Activated T-helper 1 cell treated with anti-CD3 and anti-CD28 coated beads, Interleukin-2, amount 50 U/mL, for 16 hours (primary cell): ENCODE measurements at regions not wholly inside any gene's neighbourhood (a gene's known extent, or its start where the extent isn't known, plus 50 kb on each side); places are given as distances from the start of the nearest gene placed in this dataset.

Experiments
- DNase-seq, 2 donors: peaks; one replicate each; pipeline ENCODE4 v3.0.0-alpha.2; 2020; ENCODE audit warnings: low read depth in 1 of 2, low spot score in 1 of 2

DNA sequence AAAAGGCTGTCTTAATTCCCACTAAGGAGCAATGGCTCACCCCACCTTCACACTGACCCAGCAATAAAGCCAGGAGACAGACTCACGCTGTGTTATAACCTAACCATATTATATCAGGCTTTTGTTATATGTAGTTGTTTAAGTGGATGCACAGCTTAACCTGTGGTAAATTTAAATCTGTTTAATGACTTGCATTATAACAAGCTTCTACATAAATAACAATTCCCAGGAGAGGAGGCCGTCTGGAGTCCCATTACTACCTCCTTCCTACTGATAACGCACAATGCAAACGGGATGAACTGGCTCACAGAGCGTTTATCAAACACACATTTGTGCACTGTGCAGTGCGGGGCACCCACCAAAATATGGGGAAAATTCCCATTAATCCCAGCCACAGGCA lies 102.1 kb upstream of the MGMT start:
- DNase-seq, result no peak

DNA sequence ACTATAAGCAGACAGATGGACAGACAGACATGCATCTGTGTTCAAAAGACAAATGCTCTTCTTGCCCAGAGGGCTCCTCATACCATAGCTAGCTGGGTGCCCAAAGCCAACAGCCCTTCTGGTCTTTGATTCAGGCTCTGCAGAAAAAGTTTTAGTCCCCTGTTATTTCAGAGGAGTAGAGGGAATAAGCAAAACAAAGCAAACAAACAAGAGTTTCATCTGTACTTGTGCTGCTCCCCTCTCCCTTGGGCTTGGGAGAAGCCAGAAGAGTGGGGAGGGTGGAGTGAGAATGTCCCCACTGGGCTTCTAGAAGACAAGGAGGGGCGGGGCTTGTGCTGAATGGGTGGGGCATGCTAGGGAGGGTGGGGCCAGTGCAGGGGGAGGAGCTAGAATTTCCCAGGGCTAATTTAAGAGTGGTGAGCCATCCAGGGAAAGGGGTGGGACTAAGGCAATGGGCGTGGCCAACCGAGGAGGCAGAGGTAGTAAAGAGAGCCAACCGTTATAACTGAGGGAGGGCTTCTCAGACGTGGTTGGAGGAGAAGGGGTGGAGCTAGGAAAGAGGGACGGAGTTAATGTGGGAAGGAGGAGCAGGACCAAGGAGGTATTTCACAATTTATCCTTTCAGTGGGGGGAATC lies 101.2 kb upstream of the MGMT start:
- no peak for DNase-seq

- DNase-seq, result no peak
Observed at GRCh38 chr10:129366450-129366849, 100.6 kb upstream of the MGMT start.

- no peak for DNase-seq
Observed at GRCh38 chr10:129369566-129369965, 97.5 kb upstream of the MGMT start.

- no peak for DNase-seq
Observed at GRCh38 chr10:129371541-129371940, 95.5 kb upstream of the MGMT start.

DNA sequence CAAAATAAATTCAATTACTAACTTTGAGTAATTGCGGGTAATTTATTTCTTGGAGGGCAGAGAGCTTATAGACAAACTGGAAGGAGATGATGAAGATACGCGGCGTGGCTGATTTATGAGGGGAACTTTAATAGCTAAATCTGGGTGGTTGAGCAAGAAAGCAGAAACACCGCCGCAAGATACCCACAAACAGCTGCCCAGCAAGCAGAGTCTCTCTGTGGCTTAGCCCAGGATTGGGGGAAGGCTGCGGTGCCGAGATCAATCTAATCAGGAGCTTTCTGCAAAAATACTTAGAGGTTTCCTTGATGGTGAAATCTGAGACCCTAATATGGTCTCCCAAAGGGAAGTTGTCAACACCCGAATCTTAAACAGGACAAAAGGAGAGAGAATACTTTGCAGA lies 94.9 kb upstream of the MGMT start:
- no peak for DNase-seq

- DNase-seq, result no peak
Observed at GRCh38 chr10:129373231-129373630, 93.8 kb upstream of the MGMT start.

DNA sequence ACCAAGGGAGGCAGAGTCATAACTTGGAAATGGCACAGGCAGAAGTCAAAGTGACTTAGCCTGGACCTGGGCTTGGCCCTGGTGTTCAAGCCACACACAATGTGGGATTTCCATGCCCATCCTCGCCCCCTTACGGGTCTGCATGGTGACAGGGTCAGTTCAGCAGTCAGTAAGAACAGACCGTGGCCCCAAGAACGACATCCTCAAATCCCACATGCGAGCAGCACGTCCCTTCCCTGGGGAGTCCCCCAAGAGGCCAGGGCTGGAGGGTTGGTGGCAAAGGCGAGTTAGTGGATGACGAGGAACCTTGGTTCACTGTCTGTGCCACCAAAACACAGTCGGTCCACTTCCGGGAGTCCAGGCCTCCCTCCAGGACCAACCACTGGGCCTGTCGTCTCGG lies 93.3 kb upstream of the MGMT start:
- no peak for DNase-seq

- DNase-seq, result no peak
Observed at GRCh38 chr10:129375171-129375570, 91.9 kb upstream of the MGMT start.

- no peak for DNase-seq
Observed at GRCh38 chr10:129375912-129376311, 91.1 kb upstream of the MGMT start.

DNA sequence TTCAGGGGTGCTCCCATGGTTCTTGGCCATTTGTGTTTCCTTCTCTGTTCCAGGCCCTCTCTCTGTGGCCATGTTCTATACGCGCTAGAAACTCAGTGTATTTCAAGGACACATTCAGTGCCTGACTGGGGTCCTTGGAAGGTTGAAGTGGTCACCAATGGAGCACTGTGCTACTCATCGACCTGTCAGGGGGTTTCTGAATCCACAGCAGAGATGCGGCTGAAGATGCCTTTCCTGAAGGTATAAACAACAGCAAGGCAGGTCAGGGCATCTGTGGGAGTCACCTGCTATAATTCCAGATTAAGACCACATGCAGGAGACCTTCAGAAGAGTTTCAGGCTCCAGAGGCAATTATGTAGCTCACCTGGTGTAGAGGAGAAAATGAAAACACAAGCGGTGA lies 86.8 kb upstream of the MGMT start:
- DNase-seq, result no peak

- no peak for DNase-seq
Observed at GRCh38 chr10:129381741-129382140, 85.3 kb upstream of the MGMT start.

DNA sequence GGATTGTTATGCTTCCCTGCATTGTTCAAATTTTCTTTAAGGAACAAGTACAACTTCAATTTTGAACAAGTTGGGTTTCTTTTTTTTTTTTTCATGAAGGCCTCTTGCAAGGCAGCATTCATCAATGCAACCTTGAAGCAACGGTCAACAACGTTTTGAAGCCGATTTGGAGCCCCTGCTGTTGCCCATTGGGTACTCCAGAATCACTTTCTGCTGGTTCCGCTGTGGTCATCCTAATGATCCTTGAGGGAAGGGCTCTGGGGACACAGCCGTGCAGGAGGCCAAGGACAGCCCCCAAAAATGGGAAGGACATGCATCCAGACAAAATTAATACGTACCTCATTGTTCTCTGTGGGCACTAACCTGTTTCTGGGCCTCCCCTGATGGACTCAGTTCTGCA lies 84.6 kb upstream of the MGMT start:
- DNase-seq, result no peak

DNA sequence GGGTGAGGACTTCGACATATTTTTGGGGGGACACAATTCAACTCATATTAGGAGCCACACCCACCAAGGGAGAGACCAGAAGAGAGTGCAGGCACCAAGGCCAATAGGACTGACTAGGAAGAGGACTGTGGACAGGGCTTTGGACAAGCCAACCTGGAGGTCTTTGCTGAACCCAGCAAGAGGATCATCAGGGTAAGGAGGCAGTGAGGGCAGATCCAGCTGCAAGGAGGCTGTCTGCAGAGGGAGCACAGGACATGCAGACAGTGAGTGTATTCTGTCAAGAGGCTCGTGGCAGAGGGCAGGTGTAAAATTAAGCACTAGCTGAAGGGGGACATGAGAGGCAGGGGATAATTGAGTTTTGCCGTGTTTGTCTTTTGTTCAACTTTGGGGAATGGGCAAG lies 83.4 kb upstream of the MGMT start:
- DNase-seq, result no peak

DNA sequence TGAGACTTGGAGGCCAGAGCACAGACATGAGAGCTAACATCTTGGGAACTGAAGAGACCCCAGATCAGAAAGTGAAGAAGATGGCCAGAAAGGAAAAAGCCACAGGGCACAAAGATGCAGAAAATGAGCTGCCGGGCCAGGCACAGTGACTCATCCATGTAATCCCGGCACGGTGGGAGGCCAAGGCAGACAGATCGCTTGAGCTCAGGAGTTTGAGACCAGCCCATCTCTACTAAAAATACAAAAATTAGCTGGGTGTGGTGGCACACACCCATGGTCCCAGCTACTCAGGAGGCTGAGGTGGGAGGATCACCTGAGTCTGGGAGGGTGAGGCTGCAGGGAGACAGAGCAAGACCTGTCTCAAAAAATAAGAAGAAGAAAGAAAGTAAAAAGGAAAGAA lies 81.4 kb upstream of the MGMT start:
- no peak for DNase-seq

- DNase-seq, result no peak
Observed at GRCh38 chr10:129386415-129387257, 80.4 kb upstream of the MGMT start.

DNA sequence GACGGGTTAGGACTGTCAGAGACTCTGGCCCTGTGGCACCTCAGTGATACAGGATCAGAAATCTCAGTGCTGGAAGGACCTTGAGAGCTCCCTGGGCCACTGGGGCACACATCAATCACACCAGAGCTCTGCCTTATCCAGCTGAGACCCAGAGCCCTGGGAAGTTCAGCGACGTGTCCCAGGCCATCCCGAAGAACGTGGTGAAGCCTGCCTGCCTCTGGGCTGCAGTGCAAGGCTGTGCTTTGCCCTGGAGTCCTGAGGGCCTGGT lies 79.8 kb upstream of the MGMT start:
- DNase-seq, result no peak

DNA sequence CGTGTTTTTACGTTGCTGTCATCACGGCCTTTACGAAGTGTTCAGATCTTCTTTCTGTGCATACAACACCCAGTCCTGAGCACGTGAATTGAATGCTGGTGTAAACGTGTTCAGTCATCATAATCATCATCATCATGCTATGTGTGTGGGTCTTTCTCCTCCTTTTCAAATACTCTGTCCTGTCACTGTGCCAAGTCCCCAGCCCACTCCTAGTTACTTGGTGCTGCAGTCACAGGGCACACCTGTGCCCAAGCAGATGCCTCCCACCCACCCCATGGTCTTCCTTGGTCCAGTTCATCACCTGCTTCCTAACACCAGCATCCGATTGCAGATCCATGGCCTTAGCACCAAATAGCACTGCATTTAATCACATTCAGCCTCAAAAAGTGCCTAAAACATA lies 78.6 kb upstream of the MGMT start:
- DNase-seq, result no peak

- DNase-seq, result no peak
Observed at GRCh38 chr10:129389194-129389593, 77.8 kb upstream of the MGMT start.

DNA sequence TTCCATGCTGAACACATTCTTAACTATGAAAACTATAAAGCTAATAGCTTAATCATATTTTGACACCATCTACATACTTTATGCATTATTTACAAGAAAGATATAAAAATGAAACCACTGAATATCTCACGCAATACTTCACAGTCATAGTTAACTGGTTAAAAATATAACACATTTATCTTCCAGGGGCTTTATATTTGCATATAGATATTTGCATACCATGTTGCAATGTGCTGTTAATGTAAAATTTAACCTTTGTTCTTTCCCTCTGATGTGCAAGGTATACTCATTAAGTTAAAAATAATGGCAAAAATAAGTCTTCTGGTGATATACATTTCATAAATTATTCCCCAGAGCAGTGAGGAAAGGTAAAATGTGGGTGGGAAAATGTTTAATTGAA lies 76.9 kb upstream of the MGMT start:
- no peak for DNase-seq

DNA sequence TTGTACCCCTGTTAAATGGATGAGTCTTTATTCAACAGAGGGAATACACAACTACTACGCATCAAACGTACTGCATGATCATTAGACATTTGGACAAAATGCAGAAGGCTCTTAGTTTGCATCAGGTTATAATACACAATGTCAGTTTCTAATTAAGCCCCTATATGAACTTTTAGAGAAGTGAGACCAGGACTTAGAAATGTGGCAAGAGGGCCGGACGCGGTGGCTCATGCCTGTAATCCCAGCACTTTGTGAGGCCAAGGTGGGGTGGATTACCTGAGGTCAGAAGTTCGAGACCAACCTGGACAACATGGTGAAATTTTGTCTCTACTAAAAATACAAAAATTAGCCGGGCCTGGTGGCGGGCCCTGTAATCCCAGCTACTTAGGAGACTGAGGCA lies 76.3 kb upstream of the MGMT start:
- no peak for DNase-seq

DNA sequence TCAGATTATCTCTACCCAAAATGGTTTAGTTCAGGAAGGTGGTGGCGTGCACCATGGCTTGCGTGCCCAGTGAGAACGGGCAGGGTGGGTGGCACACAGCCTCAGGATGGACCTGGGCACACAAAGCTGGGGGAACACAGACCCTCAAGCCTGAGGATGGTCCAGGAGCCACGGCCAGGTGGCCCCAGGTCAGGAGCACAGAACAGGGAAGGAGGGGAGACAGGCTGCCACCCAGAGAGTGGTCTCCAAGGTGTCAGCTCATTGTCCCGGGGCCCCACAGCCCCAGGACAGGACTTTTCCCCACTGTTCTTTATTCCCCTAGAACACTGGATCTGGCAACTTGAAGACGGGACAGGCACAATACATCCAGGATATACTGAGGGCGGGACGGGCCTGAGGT lies 75.6 kb upstream of the MGMT start:
- DNase-seq, result no peak

DNA sequence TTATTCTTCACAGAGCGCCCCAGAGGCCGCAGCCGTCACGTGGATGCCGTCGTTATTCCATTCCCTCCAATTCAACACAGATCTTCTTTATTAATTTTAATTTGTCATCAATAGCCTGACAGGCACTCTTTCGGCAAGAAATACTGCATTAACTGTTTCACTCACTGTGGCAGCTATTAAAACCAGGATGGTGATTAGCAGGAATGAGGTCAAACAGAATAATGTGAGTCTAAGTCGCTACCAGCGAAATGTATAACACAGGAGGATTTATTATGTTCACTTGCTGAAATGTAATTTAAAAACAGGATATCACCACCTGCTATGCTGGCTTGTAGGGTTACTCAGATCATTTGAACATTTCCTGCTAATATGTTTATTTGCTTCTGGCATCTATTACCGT lies 74.2 kb upstream of the MGMT start:
- DNase-seq, result no peak
